GM06990 (cell line): ENCODE measurements at regions not wholly inside any gene's neighbourhood (a gene's known extent, or its start where the extent isn't known, plus 50 kb on each side); places are given as distances from the start of the nearest gene placed in this dataset.

Experiments
- DNase-seq: peaks from one replicate; pipeline ENCODE4 v3.0.0-alpha.2; 2011; ENCODE audit not compliant: insufficient read length; ENCODE audit errors: extremely low read depth
- H3K27me3 ChIP-seq: replicated peaks from 2 replicates; pipeline ENCODE4 v1.6.0; 2011; ENCODE audit warnings: low read length; ENCODE audit not compliant: control insufficient read depth, insufficient read depth
- H3K36me3 ChIP-seq: 2 replicates; pipeline ENCODE4 v1.5.1; 2011; ENCODE audit warnings: low read length; ENCODE audit not compliant: control insufficient read depth, insufficient read depth
- H3K4me3 ChIP-seq: replicated peaks from 2 replicates; pipeline ENCODE4 v1.5.1; 2011; ENCODE audit warnings: low read depth, mild to moderate bottlenecking, control low read depth, low read length
- TF ChIP-seq, protein P1 (sequence below): IDR thresholded peaks from 2 replicates; pipeline ENCODE4 v1.5.1; 2011; ENCODE audit warnings: low read length, control low read depth, mild to moderate bottlenecking, inconsistent platforms; ENCODE audit not compliant: insufficient read depth, poor library complexity, severe bottlenecking

DNA sequence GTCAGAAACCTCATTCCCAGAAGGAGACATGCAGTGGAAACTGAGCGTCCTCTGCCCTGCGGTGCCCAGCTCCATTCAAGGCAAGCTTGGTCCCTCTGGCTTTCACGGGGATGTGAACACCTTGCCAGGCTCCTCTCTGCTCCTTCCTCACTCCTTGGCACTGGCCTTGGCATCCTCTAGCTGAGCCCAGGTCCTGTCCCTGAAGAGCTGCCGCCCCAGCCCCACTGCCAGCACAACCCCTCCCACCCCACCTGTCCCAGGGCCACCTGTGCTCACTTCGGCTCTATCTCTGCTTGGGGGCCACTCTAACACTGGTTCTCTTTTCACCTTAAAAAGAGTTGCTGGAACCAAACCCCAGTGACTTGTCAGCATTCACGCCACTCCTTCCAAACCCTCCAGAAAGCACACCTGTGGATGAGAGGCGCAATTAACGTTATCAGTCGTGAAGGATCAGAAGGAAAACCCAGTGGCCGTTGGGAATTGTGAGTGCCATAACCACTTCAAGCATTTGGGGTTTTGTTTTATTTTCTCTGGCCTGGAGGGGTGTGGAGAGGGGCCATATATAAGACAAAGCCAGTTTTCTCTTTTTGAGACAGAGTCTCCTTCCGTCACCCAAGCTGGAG, 103.7 kb downstream of the AXIN2 start:
- Histone ChIP-seq H3K36me3 (no peaks in the 10 kb centered on the region), H3K4me3 (no peak overlapping the region), H3K27me3 (peaks cover 2% of the 10 kb centered on the region; the same call in 1 of the 2 replicates)
- TF ChIP-seq, protein P1, sequence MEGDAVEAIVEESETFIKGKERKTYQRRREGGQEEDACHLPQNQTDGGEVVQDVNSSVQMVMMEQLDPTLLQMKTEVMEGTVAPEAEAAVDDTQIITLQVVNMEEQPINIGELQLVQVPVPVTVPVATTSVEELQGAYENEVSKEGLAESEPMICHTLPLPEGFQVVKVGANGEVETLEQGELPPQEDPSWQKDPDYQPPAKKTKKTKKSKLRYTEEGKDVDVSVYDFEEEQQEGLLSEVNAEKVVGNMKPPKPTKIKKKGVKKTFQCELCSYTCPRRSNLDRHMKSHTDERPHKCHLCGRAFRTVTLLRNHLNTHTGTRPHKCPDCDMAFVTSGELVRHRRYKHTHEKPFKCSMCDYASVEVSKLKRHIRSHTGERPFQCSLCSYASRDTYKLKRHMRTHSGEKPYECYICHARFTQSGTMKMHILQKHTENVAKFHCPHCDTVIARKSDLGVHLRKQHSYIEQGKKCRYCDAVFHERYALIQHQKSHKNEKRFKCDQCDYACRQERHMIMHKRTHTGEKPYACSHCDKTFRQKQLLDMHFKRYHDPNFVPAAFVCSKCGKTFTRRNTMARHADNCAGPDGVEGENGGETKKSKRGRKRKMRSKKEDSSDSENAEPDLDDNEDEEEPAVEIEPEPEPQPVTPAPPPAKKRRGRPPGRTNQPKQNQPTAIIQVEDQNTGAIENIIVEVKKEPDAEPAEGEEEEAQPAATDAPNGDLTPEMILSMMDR = no peak
- no peak for DNase-seq

DNA sequence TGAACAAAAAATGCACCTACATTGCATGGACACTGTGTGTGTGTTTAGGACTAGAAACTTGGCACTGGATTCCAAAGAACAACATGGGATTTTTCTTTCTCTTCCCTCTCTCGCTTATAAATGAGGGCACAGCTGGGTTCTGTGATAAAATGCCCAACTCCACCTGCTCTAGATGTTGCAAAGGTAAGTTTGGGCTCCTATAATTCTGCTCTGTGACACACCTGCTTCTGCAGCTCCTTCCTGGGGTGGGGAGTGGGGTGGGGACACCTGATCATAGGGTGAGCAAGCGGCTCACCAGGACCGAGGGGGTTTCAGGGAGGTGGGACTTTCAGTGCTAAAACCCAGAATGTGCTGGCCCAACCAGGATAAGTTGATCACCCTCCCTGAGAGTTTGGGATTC, 104.3 kb downstream of the AXIN2 start:
- Histone ChIP-seq H3K4me3 (no peak overlapping the region), H3K27me3 (peaks cover 2% of the 10 kb centered on the region; the same call in 1 of the 2 replicates), H3K36me3 (no peaks in the 10 kb centered on the region)
- no peak for DNase-seq
- TF ChIP-seq, protein P1 = no peak

DNA sequence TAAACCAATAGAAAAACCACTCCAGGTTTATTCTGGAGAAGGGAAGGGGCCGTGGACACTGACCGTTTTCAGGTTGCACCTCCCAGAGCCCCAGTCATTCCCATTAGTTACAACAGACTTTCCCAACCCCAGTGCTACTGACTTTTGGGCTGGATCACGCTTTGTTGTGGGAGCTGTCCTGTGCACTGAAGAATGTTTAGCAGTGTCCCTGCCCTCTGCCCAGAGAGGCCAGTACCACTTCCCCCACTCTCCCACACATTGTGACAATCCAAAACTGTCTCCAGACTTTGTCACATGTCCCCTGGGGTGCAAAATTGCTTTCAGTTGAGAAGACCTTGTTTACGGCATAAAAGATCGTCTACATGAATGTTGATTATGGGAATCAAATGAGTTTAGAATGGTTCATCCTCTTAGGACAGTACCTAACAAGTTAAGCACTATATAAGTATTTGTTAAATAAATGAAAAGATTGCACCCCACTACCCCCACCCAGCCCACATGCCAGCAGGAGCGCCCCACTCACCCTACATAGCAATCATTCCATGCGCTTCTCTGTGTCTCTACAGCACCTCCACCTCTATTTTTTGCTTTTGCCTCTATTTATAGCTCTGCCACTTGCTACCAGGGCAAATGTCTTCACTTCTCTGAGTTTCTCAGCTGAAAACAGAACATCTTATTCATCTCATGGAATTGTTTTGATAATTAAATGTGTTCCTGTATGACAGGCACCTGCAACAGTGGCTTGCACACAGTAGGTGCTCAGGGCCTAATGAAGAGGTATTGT, 104.9 kb downstream of the AXIN2 start:
- peaks cover 1% of the 10 kb centered on the region; the same call in 1 of the 2 replicates for H3K27me3 ChIP-seq

DNA sequence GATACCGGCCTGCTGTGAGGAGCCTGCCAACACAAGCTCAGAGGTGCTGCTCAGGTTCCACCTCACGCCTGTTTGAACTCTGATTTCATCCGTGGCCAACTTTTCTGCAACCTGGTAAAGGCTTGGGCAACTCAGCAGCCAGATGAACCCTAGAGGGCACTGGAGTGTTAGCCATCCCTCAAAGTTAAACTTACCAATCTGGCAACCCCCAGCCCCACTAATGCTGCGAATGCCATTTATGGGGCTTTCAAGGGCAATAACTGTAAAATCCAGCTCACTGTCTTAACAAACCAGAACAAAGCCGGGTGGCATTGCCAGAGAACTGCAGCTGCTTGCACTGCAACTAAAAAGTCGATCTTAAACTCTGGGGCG, 105.5 kb downstream of the AXIN2 start:
- no peak for DNase-seq
- H3K27me3 ChIP-seq = no peaks in the 10 kb centered on the region
- TF ChIP-seq, protein P1 = peak; percentile 25
- H3K4me3 ChIP-seq = no peak overlapping the region
- H3K36me3 ChIP-seq = no peaks in the 10 kb centered on the region

More for the DNA sequence above, 104.9 kb downstream of the AXIN2 start:
- no peaks in the 10 kb centered on the region for H3K36me3 ChIP-seq
- H3K4me3 ChIP-seq = no peak overlapping the region
- DNase-seq = no peak
- TF ChIP-seq, protein P1 = no peak

DNA sequence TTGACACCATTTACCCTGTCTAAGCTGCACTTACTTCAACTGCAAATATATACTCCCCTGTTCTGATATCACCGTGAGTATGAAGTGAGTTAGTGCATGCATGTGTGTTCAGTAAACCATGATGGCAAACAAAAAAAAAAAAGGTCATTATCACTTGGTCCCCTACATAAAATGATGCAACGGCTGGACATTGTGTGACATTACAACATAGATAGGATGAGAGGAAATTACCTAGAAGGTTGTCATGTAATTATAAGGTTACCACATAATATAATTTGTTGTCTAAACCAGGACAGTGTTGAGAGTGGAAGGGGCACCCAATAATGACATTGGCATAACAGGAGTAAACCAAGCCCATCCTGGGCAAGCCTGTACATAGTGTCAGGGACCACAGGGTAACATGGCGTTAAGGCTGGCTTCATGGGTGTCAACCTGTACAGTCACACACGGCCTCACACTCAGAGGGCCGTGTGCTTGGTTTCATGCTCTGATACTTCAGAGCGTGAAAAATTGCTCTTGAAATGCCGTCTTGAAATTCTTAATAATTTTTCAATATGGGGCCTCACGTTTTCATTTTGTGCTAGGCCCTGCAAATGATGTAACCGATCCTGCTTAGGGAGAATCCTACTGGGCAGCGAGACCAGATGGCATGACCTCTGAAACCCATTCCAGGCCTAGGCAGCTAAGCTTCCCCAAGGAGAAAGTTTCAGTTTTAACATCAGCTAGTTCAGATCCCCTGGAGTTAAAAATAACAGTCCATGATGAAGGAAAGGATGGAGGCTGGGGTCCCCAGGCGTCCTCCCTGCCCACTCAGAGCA, 106.1 kb downstream of the AXIN2 start:
- Histone ChIP-seq H3K27me3 (no peaks in the 10 kb centered on the region), H3K36me3 (no peaks in the 10 kb centered on the region), H3K4me3 (no peak overlapping the region)
- TF ChIP-seq, protein P1 = no peak
- no peak for DNase-seq
